Neuron (in vitro differentiated cells): ENCODE measurements at regions not wholly inside any gene's neighbourhood (a gene's known extent, or its start where the extent isn't known, plus 50 kb on each side); places are given as distances from the start of the nearest gene placed in this dataset.

Experiments used
- H2AFZ ChIP-seq: one replicate; pipeline ENCODE4 v1.6.1; 2013; ENCODE audit warnings: low read depth, mild to moderate bottlenecking, inconsistent platforms, low read length, moderate library complexity
- H3K27me3 ChIP-seq: one replicate; pipeline ENCODE4 v1.6.1; 2013; ENCODE audit warnings: low read length; ENCODE audit not compliant: insufficient read depth
- H3K36me3 ChIP-seq: one replicate; pipeline ENCODE4 v1.6.1; 2013; ENCODE audit warnings: low read length; ENCODE audit not compliant: insufficient read depth
- H3K4me1 ChIP-seq: one replicate; pipeline ENCODE4 v1.6.1; 2013; ENCODE audit warnings: low read length; ENCODE audit not compliant: insufficient read depth
- H3K4me3 ChIP-seq: 2 replicates; pipeline ENCODE4 v1.5.1; 2013; ENCODE audit warnings: mild to moderate bottlenecking, low read length, moderate library complexity
- H3K9me3 ChIP-seq: one replicate; pipeline ENCODE4 v1.6.1; 2013; ENCODE audit warnings: low read length

GRCh38 chr13:107121793-107122192 lies 553.9 kb upstream of the ARGLU1 start:
- H3K4me3 ChIP-seq: no peak overlapping the region
- H2AFZ ChIP-seq: no peak overlapping the region
- peaks cover 21% of the 10 kb centered on the region for H3K4me1 ChIP-seq
- no peaks in the 10 kb centered on the region for H3K36me3 ChIP-seq
- no peaks in the 10 kb centered on the region for H3K27me3 ChIP-seq
- no peaks in the 10 kb centered on the region for H3K9me3 ChIP-seq

GRCh38 chr13:107119989-107120881 lies 552.3 kb upstream of the ARGLU1 start:
- Histone ChIP-seq H3K36me3 (no peaks in the 10 kb centered on the region), H3K27me3 (no peaks in the 10 kb centered on the region), H2AFZ (no peak overlapping the region), H3K4me1 (peaks cover 12% of the 10 kb centered on the region), H3K9me3 (no peaks in the 10 kb centered on the region), H3K4me3 (no peak overlapping the region)

GRCh38 chr13:107118506-107118905 lies 550.6 kb upstream of the ARGLU1 start:
- no peaks in the 10 kb centered on the region for H3K27me3 ChIP-seq
- no peaks in the 10 kb centered on the region for H3K9me3 ChIP-seq
- H2AFZ ChIP-seq: no peak overlapping the region
- H3K4me1 ChIP-seq: no peaks in the 10 kb centered on the region
- no peaks in the 10 kb centered on the region for H3K36me3 ChIP-seq
- H3K4me3 ChIP-seq: no peak overlapping the region

- no peaks in the 10 kb centered on the region for H3K27me3 ChIP-seq
- no peak overlapping the region for H2AFZ ChIP-seq
- H3K36me3 ChIP-seq: no peaks in the 10 kb centered on the region
- H3K4me1 ChIP-seq: no peaks in the 10 kb centered on the region
- no peak overlapping the region for H3K4me3 ChIP-seq
- no peaks in the 10 kb centered on the region for H3K9me3 ChIP-seq
Measured at GRCh38 chr13:107117327-107118012, 549.5 kb upstream of the ARGLU1 start.

GRCh38 chr13:107113387-107113786 lies 545.5 kb upstream of the ARGLU1 start:
- no peak overlapping the region for H2AFZ ChIP-seq
- H3K4me3 ChIP-seq: no peak overlapping the region
- H3K27me3 ChIP-seq: no peaks in the 10 kb centered on the region
- H3K4me1 ChIP-seq: no peaks in the 10 kb centered on the region
- H3K36me3 ChIP-seq: no peaks in the 10 kb centered on the region
- no peaks in the 10 kb centered on the region for H3K9me3 ChIP-seq

GRCh38 chr13:107111248-107111647 lies 543.3 kb upstream of the ARGLU1 start:
- Histone ChIP-seq H3K4me3 (no peak overlapping the region), H2AFZ (no peak overlapping the region), H3K4me1 (no peaks in the 10 kb centered on the region), H3K27me3 (no peaks in the 10 kb centered on the region), H3K36me3 (no peaks in the 10 kb centered on the region), H3K9me3 (no peaks in the 10 kb centered on the region)

GRCh38 chr13:107104631-107105030 lies 536.7 kb upstream of the ARGLU1 start:
- H3K4me3 ChIP-seq: no peak overlapping the region
- H2AFZ ChIP-seq: no peak overlapping the region
- no peaks in the 10 kb centered on the region for H3K9me3 ChIP-seq
- H3K27me3 ChIP-seq: no peaks in the 10 kb centered on the region
- no peaks in the 10 kb centered on the region for H3K4me1 ChIP-seq
- H3K36me3 ChIP-seq: no peaks in the 10 kb centered on the region

- no peak overlapping the region for H2AFZ ChIP-seq
- H3K9me3 ChIP-seq: no peaks in the 10 kb centered on the region
- peaks cover 9% of the 10 kb centered on the region for H3K4me1 ChIP-seq
- H3K36me3 ChIP-seq: no peaks in the 10 kb centered on the region
- no peak overlapping the region for H3K4me3 ChIP-seq
- no peaks in the 10 kb centered on the region for H3K27me3 ChIP-seq
Measured at GRCh38 chr13:107102676-107103075, 534.7 kb upstream of the ARGLU1 start.

GRCh38 chr13:107099661-107100060 lies 531.7 kb upstream of the ARGLU1 start:
- no peaks in the 10 kb centered on the region for H3K9me3 ChIP-seq
- no peaks in the 10 kb centered on the region for H3K27me3 ChIP-seq
- peaks cover 13% of the 10 kb centered on the region for H3K4me1 ChIP-seq
- H2AFZ ChIP-seq: no peak overlapping the region
- H3K4me3 ChIP-seq: no peak overlapping the region
- no peaks in the 10 kb centered on the region for H3K36me3 ChIP-seq

- Histone ChIP-seq H3K36me3 (no peaks in the 10 kb centered on the region), H2AFZ (no peak overlapping the region), H3K9me3 (no peaks in the 10 kb centered on the region), H3K27me3 (no peaks in the 10 kb centered on the region), H3K4me1 (peaks cover 13% of the 10 kb centered on the region), H3K4me3 (no peak overlapping the region)
Measured at GRCh38 chr13:107097916-107098315, 530.0 kb upstream of the ARGLU1 start.

GRCh38 chr13:107095876-107096275 lies 527.9 kb upstream of the ARGLU1 start:
- no peaks in the 10 kb centered on the region for H3K36me3 ChIP-seq
- H3K9me3 ChIP-seq: no peaks in the 10 kb centered on the region
- no peaks in the 10 kb centered on the region for H3K27me3 ChIP-seq
- H3K4me3 ChIP-seq: no peak overlapping the region
- peaks cover 13% of the 10 kb centered on the region for H3K4me1 ChIP-seq
- H2AFZ ChIP-seq: no peak overlapping the region

GRCh38 chr13:107091861-107092260 lies 523.9 kb upstream of the ARGLU1 start:
- no peaks in the 10 kb centered on the region for H3K9me3 ChIP-seq
- H3K4me3 ChIP-seq: no peak overlapping the region
- H3K27me3 ChIP-seq: no peaks in the 10 kb centered on the region

GRCh38 chr13:107091428-107091827 lies 523.5 kb upstream of the ARGLU1 start:
- H3K27me3 ChIP-seq: no peaks in the 10 kb centered on the region
- H3K4me3 ChIP-seq: no peak overlapping the region
- H2AFZ ChIP-seq: no peak overlapping the region
- H3K4me1 ChIP-seq: no peaks in the 10 kb centered on the region
- no peaks in the 10 kb centered on the region for H3K9me3 ChIP-seq
- no peaks in the 10 kb centered on the region for H3K36me3 ChIP-seq

More at GRCh38 chr13:107091861-107092260, 523.9 kb upstream of the ARGLU1 start:
- no peak overlapping the region for H2AFZ ChIP-seq
- no peaks in the 10 kb centered on the region for H3K36me3 ChIP-seq
- H3K4me1 ChIP-seq: no peaks in the 10 kb centered on the region
